ENCODE measurements at regions not wholly inside any gene's neighbourhood (a gene's known extent, or its start where the extent isn't known, plus 50 kb on each side); places are given as distances from the start of the nearest gene placed in this dataset.
"Not testable (repeated sequence)": the region's sequence is repeated elsewhere in the genome, so short reads cannot be mapped to it uniquely, and the experiment has no call there.

GRCh38 chr3:102926618-102927017 lies 491.8 kb downstream of the ZPLD1 start:
- H3K27ac ChIP-seq (replicated peaks in 1 of 4), result no peak overlapping the region
- H3K36me3 ChIP-seq, result no peaks in the 10 kb centered on the region
- H3K27me3 ChIP-seq, result no peaks in the 10 kb centered on the region
- intact Hi-C loops (cut with DNase I), result no loop called here
- H3K9me3 ChIP-seq, result peaks cover 0 to 20% (median 14%) of the 10 kb centered on the region in 4 donors
- H3K4me3 ChIP-seq, result no peak overlapping the region
- TF ChIP-seq EP300 (IDR thresholded peaks at IDR 0.05) (no peak), POLR2A (IDR thresholded peaks at IDR 0.05; ENCODE audit: low read depth) (no peak), CTCF (IDR thresholded peaks at IDR 0.05) (no peak), POLR2AphosphoS5 (IDR thresholded peaks at IDR 0.05) (no peak)
- WGBS, result 86% methylated on average over 3 of the region's 3 CpGs
- no peaks in the 10 kb centered on the region for H3K4me1 ChIP-seq
- no peak for DNase-seq (ENCODE audit: extremely low spot score)

GRCh38 chr3:102933377-102933776 lies 498.6 kb downstream of the ZPLD1 start:
- DNase-seq (ENCODE audit: extremely low spot score), result no peak
- no peak for TF ChIP-seq CTCF (IDR thresholded peaks at IDR 0.05)
- TF ChIP-seq POLR2A (IDR thresholded peaks at IDR 0.05; ENCODE audit: low read depth), result no peak
- H3K36me3 ChIP-seq, result no peaks in the 10 kb centered on the region
- peaks cover 0 to 11% (median 7%) of the 10 kb centered on the region in 4 donors for H3K4me1 ChIP-seq
- intact Hi-C loops (cut with DNase I), result no loop called here
- H3K27me3 ChIP-seq, result no peaks in the 10 kb centered on the region
- H3K4me3 ChIP-seq, result no peak overlapping the region
- peaks cover 0 to 10% (median 0%) of the 10 kb centered on the region in 4 donors for H3K9me3 ChIP-seq
- H3K27ac ChIP-seq (replicated peaks in 1 of 4), result no peak overlapping the region
- WGBS, result 88% methylated on average over 2 of the region's 2 CpGs

DNA sequence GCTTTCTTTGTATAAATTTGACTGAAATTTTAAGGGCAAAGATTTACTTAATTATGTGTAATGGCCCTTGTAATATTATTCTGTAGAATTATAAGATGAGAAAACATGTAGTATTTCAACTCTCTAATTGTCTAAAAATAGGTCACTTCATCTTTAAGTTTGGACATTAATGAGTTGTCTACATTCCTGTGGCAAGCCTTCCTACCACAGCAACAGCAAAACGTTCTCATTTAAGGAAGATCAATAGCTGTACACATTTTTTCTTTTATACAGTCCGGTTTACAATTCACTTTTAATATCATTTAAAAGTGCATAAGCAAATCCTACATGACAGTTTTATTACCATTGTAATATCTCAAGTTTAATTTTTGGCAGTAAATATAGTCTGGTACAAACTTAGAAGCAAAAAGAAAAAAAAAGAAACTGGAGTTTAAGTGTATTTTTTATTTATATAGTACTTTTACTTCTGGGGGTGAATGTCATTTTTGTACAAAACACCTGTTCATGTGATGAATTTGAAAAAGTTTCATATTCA lies 501.8 kb downstream of the ZPLD1 start:
- H3K9me3 ChIP-seq, result peaks cover 0 to 10% (median 0%) of the 10 kb centered on the region in 4 donors
- H3K27me3 ChIP-seq, result no peaks in the 10 kb centered on the region
- no peak for TF ChIP-seq CTCF (IDR thresholded peaks at IDR 0.05)
- TF ChIP-seq EP300 (IDR thresholded peaks at IDR 0.05), result no peak
- no peak for TF ChIP-seq POLR2AphosphoS5 (IDR thresholded peaks at IDR 0.05)
- no peak for TF ChIP-seq POLR2A (IDR thresholded peaks at IDR 0.05; ENCODE audit: low read depth)
- H3K4me1 ChIP-seq, result peaks cover 0 to 11% (median 7%) of the 10 kb centered on the region in 4 donors
- H3K36me3 ChIP-seq, result no peaks in the 10 kb centered on the region
- DNase-seq (ENCODE audit: extremely low spot score), result no peak
- no peak overlapping the region for H3K4me3 ChIP-seq
- intact Hi-C loops (cut with DNase I), result no loop called here
- no peak overlapping the region for H3K27ac ChIP-seq (replicated peaks in 1 of 4)
- WGBS, result 15% methylated on average over 2 of the region's 2 CpGs

DNA sequence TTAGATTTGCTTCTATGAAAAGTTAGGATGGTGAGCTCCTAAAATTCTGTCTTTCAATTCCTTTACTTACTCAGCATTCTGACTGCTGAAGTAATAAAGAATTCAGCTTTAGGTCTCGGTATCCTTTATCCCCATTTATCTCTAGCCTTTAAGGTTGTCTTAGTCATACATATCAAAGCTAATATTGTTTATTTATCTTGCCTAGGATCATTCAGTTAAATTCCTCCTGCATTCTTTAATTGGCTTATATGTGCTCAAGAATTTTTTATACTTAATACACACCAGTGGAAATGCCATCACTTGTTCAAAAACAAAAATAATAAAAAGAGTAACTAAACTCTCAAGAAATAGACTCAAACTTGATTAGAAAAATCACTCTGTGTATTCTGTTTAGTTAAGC lies 507.0 kb downstream of the ZPLD1 start:
- intact Hi-C loops (cut with DNase I), result no loop called here
- no peak for DNase-seq (ENCODE audit: extremely low spot score)
- H3K36me3 ChIP-seq, result no peaks in the 10 kb centered on the region
- no peak overlapping the region for H3K27ac ChIP-seq (replicated peaks in 1 of 4)
- no peaks in the 10 kb centered on the region for H3K9me3 ChIP-seq
- TF ChIP-seq EP300 (IDR thresholded peaks at IDR 0.05) (no peak), POLR2AphosphoS5 (IDR thresholded peaks at IDR 0.05) (no peak), CTCF (IDR thresholded peaks at IDR 0.05) (no peak), POLR2A (IDR thresholded peaks at IDR 0.05; ENCODE audit: low read depth) (no peak)
- H3K4me3 ChIP-seq, result no peak overlapping the region
- WGBS, result 67% methylated on average over 1 of the region's 1 CpG
- peaks cover 0 to 4% (median under 1%) of the 10 kb centered on the region in 4 donors for H3K4me1 ChIP-seq
- no peaks in the 10 kb centered on the region for H3K27me3 ChIP-seq

DNA sequence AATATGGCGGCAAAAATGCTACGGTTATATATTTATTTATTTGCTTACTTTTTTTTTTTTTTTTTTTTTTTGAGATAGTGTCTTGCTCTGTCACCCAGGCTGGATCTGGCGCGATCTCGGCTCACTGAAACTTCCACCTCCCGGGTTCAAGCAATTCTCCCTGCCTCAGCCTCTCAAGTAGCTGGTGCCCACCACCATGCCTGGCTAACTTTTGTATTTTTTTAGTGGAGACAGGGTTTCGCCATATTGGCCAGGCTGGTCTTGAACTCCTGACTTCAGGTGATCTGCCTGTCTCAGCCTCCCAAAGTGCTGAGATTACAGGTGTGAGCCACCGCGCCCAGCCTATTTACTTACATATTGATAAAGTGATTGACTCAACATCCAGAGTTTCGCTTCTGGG lies 511.6 kb downstream of the ZPLD1 start:
- H3K27ac ChIP-seq (replicated peaks in 1 of 4); DNase-seq (ENCODE audit: extremely low spot score); H3K4me1 ChIP-seq: not testable (repeated sequence)

More for the DNA sequence above, 511.6 kb downstream of the ZPLD1 start:
- H3K9me3 ChIP-seq; H3K4me3 ChIP-seq; H3K36me3 ChIP-seq; intact Hi-C loops (cut with DNase I); H3K27me3 ChIP-seq: not testable (repeated sequence)
- WGBS, result 97% methylated on average over 10 of the region's 10 CpGs
